ENCODE measurements at regions not wholly inside any gene's neighbourhood (a gene's known extent, or its start where the extent isn't known, plus 50 kb on each side); places are given as distances from the start of the nearest gene placed in this dataset.

DNA sequence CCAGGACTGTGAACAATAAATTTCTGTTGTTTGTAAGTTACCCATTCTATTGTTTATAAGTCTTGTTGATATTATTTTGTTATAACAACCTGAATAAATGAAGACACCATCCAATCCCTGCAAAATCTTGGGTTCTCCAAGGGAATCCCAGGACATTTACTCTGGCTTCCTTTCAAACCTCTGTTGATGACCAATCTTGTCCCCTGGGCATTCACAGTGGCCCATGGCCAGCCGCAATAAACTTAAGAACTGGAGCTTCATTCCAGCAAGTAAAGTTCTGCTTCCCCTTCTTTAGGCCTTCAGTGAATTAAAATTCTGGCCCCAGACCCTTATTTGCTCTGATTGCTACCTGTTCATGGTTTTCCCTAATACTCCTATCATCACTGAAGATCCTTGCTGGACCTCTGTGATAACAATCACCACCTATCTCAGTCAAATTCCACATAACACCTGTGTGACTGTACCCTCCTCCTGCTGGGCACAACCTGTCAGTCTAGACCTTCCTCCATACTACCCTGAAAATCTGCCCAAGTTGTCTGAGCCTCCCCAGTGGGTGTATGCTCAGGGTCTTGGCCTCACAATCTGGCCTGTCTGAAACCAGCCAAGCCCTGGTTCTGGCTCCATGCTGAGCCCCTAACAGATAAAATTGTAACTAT, 153.1 kb downstream of the SEMA6D start:
- TF ChIP-seq, protein P1, sequence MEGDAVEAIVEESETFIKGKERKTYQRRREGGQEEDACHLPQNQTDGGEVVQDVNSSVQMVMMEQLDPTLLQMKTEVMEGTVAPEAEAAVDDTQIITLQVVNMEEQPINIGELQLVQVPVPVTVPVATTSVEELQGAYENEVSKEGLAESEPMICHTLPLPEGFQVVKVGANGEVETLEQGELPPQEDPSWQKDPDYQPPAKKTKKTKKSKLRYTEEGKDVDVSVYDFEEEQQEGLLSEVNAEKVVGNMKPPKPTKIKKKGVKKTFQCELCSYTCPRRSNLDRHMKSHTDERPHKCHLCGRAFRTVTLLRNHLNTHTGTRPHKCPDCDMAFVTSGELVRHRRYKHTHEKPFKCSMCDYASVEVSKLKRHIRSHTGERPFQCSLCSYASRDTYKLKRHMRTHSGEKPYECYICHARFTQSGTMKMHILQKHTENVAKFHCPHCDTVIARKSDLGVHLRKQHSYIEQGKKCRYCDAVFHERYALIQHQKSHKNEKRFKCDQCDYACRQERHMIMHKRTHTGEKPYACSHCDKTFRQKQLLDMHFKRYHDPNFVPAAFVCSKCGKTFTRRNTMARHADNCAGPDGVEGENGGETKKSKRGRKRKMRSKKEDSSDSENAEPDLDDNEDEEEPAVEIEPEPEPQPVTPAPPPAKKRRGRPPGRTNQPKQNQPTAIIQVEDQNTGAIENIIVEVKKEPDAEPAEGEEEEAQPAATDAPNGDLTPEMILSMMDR (IDR thresholded peaks at IDR 0.05; ENCODE audit: insufficient read depth, low read depth, low read length) = no peak
- no peak for TF ChIP-seq EZH2 (IDR thresholded peaks at IDR 0.05; ENCODE audit: insufficient read depth, low read length)
